B cell (primary cell): ENCODE measurements at regions not wholly inside any gene's neighbourhood (a gene's known extent, or its start where the extent isn't known, plus 50 kb on each side); places are given as distances from the start of the nearest gene placed in this dataset.
"Not testable (repeated sequence)": the region's sequence is repeated elsewhere in the genome, so short reads cannot be mapped to it uniquely, and the experiment has no call there.

ENCODE experiments used
- EZH2 ChIP-seq: IDR thresholded peaks from 2 replicates; pipeline ENCODE4 v1.6.1; 2012; ENCODE audit warnings: borderline replicate concordance, low read depth, mild to moderate bottlenecking, moderate library complexity, low read length; ENCODE audit not compliant: insufficient read depth, poor library complexity, severe bottlenecking
- TF ChIP-seq, protein P1 (sequence below): fragments of 200-600 bp; IDR thresholded peaks from one replicate; pipeline ENCODE4 v1.8.0; 2022; ENCODE audit warnings: antibody characterized with exemption, mild to moderate bottlenecking

DNA sequence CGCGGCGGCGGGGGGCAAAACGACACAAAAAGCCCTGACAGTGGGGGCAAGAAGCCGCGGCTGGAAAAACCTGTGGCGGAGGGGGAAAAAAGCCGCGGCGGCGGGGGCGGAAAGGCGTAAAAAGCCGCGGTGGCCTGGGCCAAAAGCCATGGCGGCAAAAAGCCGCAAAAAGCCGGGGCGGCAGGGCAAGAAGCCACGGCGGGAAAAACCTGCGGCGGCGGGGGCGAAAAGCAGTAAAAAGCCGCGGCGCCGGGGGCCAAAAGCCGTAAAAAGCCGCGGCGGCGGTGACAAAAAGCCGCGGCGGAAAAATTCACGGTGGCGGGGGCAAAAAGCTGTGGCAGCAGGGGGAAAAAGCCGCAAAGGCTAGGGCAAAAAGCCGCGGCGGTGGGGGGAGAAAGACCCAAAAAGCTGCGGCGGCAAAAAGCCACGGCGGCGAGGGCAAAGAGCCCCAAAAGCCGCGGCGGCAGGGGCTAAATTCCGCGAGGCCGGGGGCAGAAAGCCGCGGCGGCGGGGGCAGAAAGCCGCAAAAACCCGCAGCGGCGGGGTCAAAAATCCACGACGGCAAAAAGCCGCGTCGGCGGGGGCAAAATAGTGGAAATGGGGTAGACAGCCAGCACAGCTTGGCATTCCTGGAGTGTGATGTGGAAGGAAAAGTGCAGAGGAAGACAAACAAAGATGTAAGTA lies 165.2 kb upstream of the TP53TG3C start:
- TF ChIP-seq, protein P1, sequence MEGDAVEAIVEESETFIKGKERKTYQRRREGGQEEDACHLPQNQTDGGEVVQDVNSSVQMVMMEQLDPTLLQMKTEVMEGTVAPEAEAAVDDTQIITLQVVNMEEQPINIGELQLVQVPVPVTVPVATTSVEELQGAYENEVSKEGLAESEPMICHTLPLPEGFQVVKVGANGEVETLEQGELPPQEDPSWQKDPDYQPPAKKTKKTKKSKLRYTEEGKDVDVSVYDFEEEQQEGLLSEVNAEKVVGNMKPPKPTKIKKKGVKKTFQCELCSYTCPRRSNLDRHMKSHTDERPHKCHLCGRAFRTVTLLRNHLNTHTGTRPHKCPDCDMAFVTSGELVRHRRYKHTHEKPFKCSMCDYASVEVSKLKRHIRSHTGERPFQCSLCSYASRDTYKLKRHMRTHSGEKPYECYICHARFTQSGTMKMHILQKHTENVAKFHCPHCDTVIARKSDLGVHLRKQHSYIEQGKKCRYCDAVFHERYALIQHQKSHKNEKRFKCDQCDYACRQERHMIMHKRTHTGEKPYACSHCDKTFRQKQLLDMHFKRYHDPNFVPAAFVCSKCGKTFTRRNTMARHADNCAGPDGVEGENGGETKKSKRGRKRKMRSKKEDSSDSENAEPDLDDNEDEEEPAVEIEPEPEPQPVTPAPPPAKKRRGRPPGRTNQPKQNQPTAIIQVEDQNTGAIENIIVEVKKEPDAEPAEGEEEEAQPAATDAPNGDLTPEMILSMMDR, result not testable (repeated sequence)
- TF ChIP-seq EZH2, result not testable (repeated sequence)
